HepG2 (cell line): ENCODE measurements at regions not wholly inside any gene's neighbourhood (a gene's known extent, or its start where the extent isn't known, plus 50 kb on each side); places are given as distances from the start of the nearest gene placed in this dataset.
A peak's percentile ranks its signal among the peaks of the same experiment; 100 is the strongest.

Experiments
- ATAC-seq: fragments of 200-7000 bp; cut with Tn5 transposase; 3 replicates; pipeline ENCODE4 v1.9.1; 2020; ENCODE audit warnings: mild to moderate bottlenecking, moderate library complexity
- BruUV-seq: library from RNA; stranded (reverse); fragments of 400-500 nt; replicated peaks from 2 replicates; lab custom pipeline; 2021; lab: Mats Ljungman, UMichigan
- CTCF ChIA-PET: fragments of 300-600 bp; formaldehyde crosslinking; extraction: SDS; loops from one replicate; lab custom pipeline; 2021; ENCODE audit warnings: low total read pairs, inconsistent platforms, low intra/inter-chr PET ratio; lab: Yijun Ruan, JAX
- POLR2A ChIA-PET: fragments of 350-600 bp; sonication (Branson Sonifier 250); formaldehyde crosslinking; loops from one replicate; lab custom pipeline; 2020; ENCODE audit warnings: antibody characterized with exemption, inconsistent platforms; lab: Yijun Ruan, JAX
- DNase-seq: peaks from one replicate; pipeline ENCODE4 v3.0.0-alpha.2; 2015; ENCODE audit warnings: low spot score
- FAIRE-seq: peaks from 3 replicates; lab custom pipeline; 2011; peaks lifted over from hg19 to GRCh38; lab: Jason Lieb, UNC
- H2AFZ ChIP-seq: one replicate; pipeline ENCODE4 v1.6.1; 2011; ENCODE audit warnings: low read length, inconsistent platforms
- H3K27ac ChIP-seq: fragments of 300-600 bp; 3 replicates; pipeline ENCODE4 v1.8.0; 2011; ENCODE audit warnings: mixed run types, mild to moderate bottlenecking, mixed read lengths, low read length, inconsistent platforms; ENCODE audit not compliant: insufficient read depth; ENCODE audit errors: extremely low read length
- H3K27me3 ChIP-seq, 2 experiments: fragments of 200-600 bp in 1 of 2; 2 replicates in 1 of 2; 3 replicates in 1 of 2; pipeline versions ENCODE4 v1.6.0 to v1.8.0; 2011; ENCODE audit warnings: low read length in 2 of 2, mild to moderate bottlenecking in 2 of 2, moderate library complexity in 2 of 2, inconsistent platforms in 1 of 2; ENCODE audit not compliant: insufficient read depth in 2 of 2, control insufficient read depth in 1 of 2
- H3K36me3 ChIP-seq, 2 experiments: fragments of 200-600 bp in 1 of 2; replicated peaks in 1 of 2; 2 replicates in 1 of 2; 3 replicates in 1 of 2; pipeline versions ENCODE4 v1.5.1 to v1.8.0; 2011; ENCODE audit warnings: low read length in 2 of 2, inconsistent platforms in 1 of 2; ENCODE audit not compliant: insufficient read depth in 2 of 2, control insufficient read depth in 1 of 2
- H3K4me1 ChIP-seq: 2 replicates; pipeline ENCODE4 v1.5.1; 2012; ENCODE audit warnings: low read length, inconsistent platforms; ENCODE audit not compliant: insufficient read depth
- H3K4me2 ChIP-seq: 2 replicates; pipeline ENCODE4 v1.6.0; 2011; ENCODE audit warnings: low read depth, low read length, inconsistent platforms
- H3K4me3 ChIP-seq, 3 experiments: fragments of 200-600 bp in 1 of 3; sonication (generic), shearing (Covaris generic) in 1 of 3; replicated peaks in 1 of 3; 2 replicates each; pipeline ENCODE4 v1.5.1; 2011 to 2016; ENCODE audit warnings: low read length in 3 of 3, inconsistent platforms in 2 of 3, low read depth in 2 of 3, mild to moderate bottlenecking in 2 of 3, control low read depth in 1 of 3, mixed read lengths in 1 of 3; ENCODE audit not compliant: insufficient read depth in 1 of 3
- H3K79me2 ChIP-seq: one replicate; pipeline ENCODE4 v1.6.1; 2011; ENCODE audit warnings: low read length, inconsistent platforms; ENCODE audit not compliant: insufficient read depth
- H3K9ac ChIP-seq: 2 replicates; pipeline ENCODE4 v1.6.0; 2011; ENCODE audit warnings: mild to moderate bottlenecking, low read depth, low read length, inconsistent platforms; ENCODE audit not compliant: insufficient read depth
- H3K9me3 ChIP-seq: 2 replicates; pipeline ENCODE4 v1.5.1; 2012; ENCODE audit warnings: mild to moderate bottlenecking, low read length
- H4K20me1 ChIP-seq: 2 replicates; pipeline ENCODE4 v1.6.0; 2011; ENCODE audit warnings: inconsistent platforms, mild to moderate bottlenecking, low read length, moderate library complexity; ENCODE audit not compliant: insufficient read depth
- BCL6 ChIP-seq: IDR thresholded peaks from 2 replicates; pipeline ENCODE4 v1.6.1; 2016; ENCODE audit warnings: missing genetic modification reagents, missing compliant biosample characterization
- FOXA3 ChIP-seq: IDR thresholded peaks from 2 replicates; pipeline ENCODE4 v1.6.1; 2016; ENCODE audit warnings: missing genetic modification reagents, missing compliant biosample characterization
- HDAC2 ChIP-seq: sonication (generic); formaldehyde crosslinking; IDR thresholded peaks from 2 replicates; pipeline ENCODE4 v1.4.0; 2020; ENCODE audit warnings: missing genetic modification reagents
- ISL2 ChIP-seq: sonication (generic); formaldehyde crosslinking; IDR thresholded peaks from 2 replicates; pipeline ENCODE4 v1.5.0; 2020; ENCODE audit warnings: missing genetic modification reagents
- MLXIP ChIP-seq: sonication (generic); formaldehyde crosslinking; IDR thresholded peaks from 2 replicates; pipeline ENCODE4 v1.9.0; 2021; ENCODE audit warnings: missing genetic modification reagents, borderline replicate concordance
- NFKBIZ ChIP-seq: IDR thresholded peaks from 2 replicates; pipeline ENCODE4 v1.6.1; 2018; ENCODE audit warnings: missing genetic modification reagents, missing compliant biosample characterization
- NR2F1 ChIP-seq, 2 experiments: fragments of 450-650 bp in 1 of 2; formaldehyde crosslinking in 1 of 2; IDR thresholded peaks; 2 replicates each; pipeline versions ENCODE4 v1.5.0 to v1.6.1; 2016 to 2020; ENCODE audit warnings: mild to moderate bottlenecking in 1 of 2, missing compliant biosample characterization in 1 of 2, missing genetic modification reagents in 1 of 2, moderate library complexity in 1 of 2
- NRL ChIP-seq: sonication (generic); formaldehyde crosslinking; IDR thresholded peaks from 2 replicates; pipeline ENCODE4 v1.5.0; 2020; ENCODE audit warnings: missing genetic modification reagents, mild to moderate bottlenecking, moderate library complexity, borderline replicate concordance
- PPARG ChIP-seq: conservative IDR thresholded peaks from 2 replicates; pipeline ENCODE4 v1.6.1; 2016; ENCODE audit warnings: missing biosample characterization, missing genetic modification reagents
- RFXAP ChIP-seq: sonication (generic); formaldehyde crosslinking; IDR thresholded peaks from 2 replicates; pipeline ENCODE4 v1.4.0; 2020; ENCODE audit warnings: missing genetic modification reagents, borderline replicate concordance
- SOX13 ChIP-seq, 3 experiments: fragments of 450-650 bp in 1 of 3; sonication (generic) in 1 of 3; formaldehyde crosslinking in 1 of 3; IDR thresholded peaks in 2 of 3; conservative IDR thresholded peaks in 1 of 3; 2 replicates each; pipeline versions ENCODE4 v1.5.0 to v1.6.1; 2016 to 2020; ENCODE audit warnings: antibody characterized with exemption in 1 of 3, mild to moderate bottlenecking in 1 of 3, missing compliant biosample characterization in 1 of 3, missing genetic modification reagents in 1 of 3, moderate library complexity in 1 of 3
- TAF15 ChIP-seq: fragments of 200-400 bp; formaldehyde crosslinking; IDR thresholded peaks from one replicate; pipeline ENCODE4 v1.6.1; 2018; ENCODE audit warnings: mild to moderate bottlenecking, low read depth, low read length; ENCODE audit not compliant: poor library complexity, severe bottlenecking
- TCF7 ChIP-seq: sonication (generic); IDR thresholded peaks from 2 replicates; pipeline ENCODE4 v1.6.1; 2016; ENCODE audit warnings: antibody characterized with exemption, low read depth
- TCF7L2 ChIP-seq: IDR thresholded peaks from 2 replicates; pipeline ENCODE4 v1.6.1; 2011; ENCODE audit warnings: mild to moderate bottlenecking, low read depth, low read length, moderate library complexity
- TFE3 ChIP-seq: IDR thresholded peaks from 2 replicates; pipeline ENCODE4 v1.6.1; 2016
- ZNF432 ChIP-seq: sonication (generic); formaldehyde crosslinking; IDR thresholded peaks from 2 replicates; pipeline ENCODE4 v1.5.0; 2020; ENCODE audit warnings: missing genetic modification reagents, mild to moderate bottlenecking, borderline replicate concordance
- ZNF678 ChIP-seq: sonication (generic); formaldehyde crosslinking; IDR thresholded peaks from 2 replicates; pipeline ENCODE4 v1.4.0; 2020; ENCODE audit warnings: mild to moderate bottlenecking, missing genetic modification reagents
- ZSCAN9 ChIP-seq: IDR thresholded peaks from 2 replicates; pipeline ENCODE4 v1.6.1; 2016; ENCODE audit warnings: borderline replicate concordance
- WGBS: methylation state at CpG from one replicate; pipeline ENCODE4 v1.1.6; 2017; ENCODE audit warnings: low lambda C conversion rate; 5-methylcytosine and 5-hydroxymethylcytosine counted together
- in situ Hi-C: cut with HindIII; loops from 2 replicates; pipeline ENCODE4 v1.10.0; 2017; ENCODE audit warnings: low pct_unique_long_range_greater_than_20kb; ENCODE audit not compliant: extremely low pct_ligation_motif_present
- intact Hi-C: fragments of 100-400 bp; cut with micrococcal nuclease; formaldehyde crosslinking; loops from one replicate; pipeline ENCODE4 v1.10.0; 2022; ENCODE audit not compliant: unreplicated experiment

GRCh38 chr2:41828052-41828643 lies 219.7 kb upstream of the PKDCC start:
- intact Hi-C loops (no loop called here), in situ Hi-C loops (no loop called here)
- DNase-seq = peak; percentile 65
- no peak for FAIRE-seq
- ChIA-PET CTCF (no interaction called here), POLR2A (interaction anchor here (0.7 to 2.3 kb wide), 7 partner anchors 13 to 228 kb away, joined by 3 to 17 read pairs (median 4); partner anchors contain the start of gene PKDCC)
- Histone ChIP-seq H3K27me3 (peaks cover 0 to 64% of the 10 kb centered on the region in 2 experiments; a peak in 4 of 5 replicates), H3K4me3 (peak overlapping the region in 1 of 3 experiments; percentile 12; a peak in 2 of 6 replicates), H3K36me3 (no peaks in the 10 kb centered on the region), H3K9ac (no peak overlapping the region), H3K4me2 (peak overlapping the region; percentile 46), H4K20me1 (no peaks in the 10 kb centered on the region), H3K4me1 (peaks cover 29% of the 10 kb centered on the region), H3K9me3 (no peaks in the 10 kb centered on the region), H2AFZ (no peak overlapping the region), H3K79me2 (no peaks in the 10 kb centered on the region), H3K27ac (no peak overlapping the region)
- peak; percentile 76 for ATAC-seq
- 5% methylated on average over 1 of the region's 1 CpG for WGBS
- BruUV-seq = no TSS peak
- no peak for TF ChIP-seq NRL (CRISPR knock-in tag)
- TF ChIP-seq TAF15 = no peak
- no peak for TF ChIP-seq ZSCAN9
- TF ChIP-seq NFKBIZ (CRISPR knock-in tag) = no peak
- peak; percentile 4; the same call in 1 of the 2 replicates for TF ChIP-seq MLXIP (CRISPR knock-in tag)
- peak in 1 of 2 experiments; percentile 43; a peak in 1 of 4 replicates for TF ChIP-seq NR2F1 (CRISPR knock-in tag; IDR thresholded peaks at IDR 0.05)
- TF ChIP-seq ISL2 (CRISPR knock-in tag) = peak; percentile 86; the same call in 1 of the 2 replicates
- TF ChIP-seq TCF7 = peak; percentile 61
- TF ChIP-seq FOXA3 (CRISPR knock-in tag) = peak; percentile 82
- peak; percentile 62 for TF ChIP-seq TCF7L2
- TF ChIP-seq RFXAP (CRISPR knock-in tag) = no peak
- no peak for TF ChIP-seq ZNF432
- peak; percentile 42; the same call in 1 of the 2 replicates for TF ChIP-seq TFE3 (CRISPR knock-in tag)
- TF ChIP-seq ZNF678 (CRISPR knock-in tag) = no peak
- peak; percentile 52 for TF ChIP-seq BCL6
- TF ChIP-seq SOX13 (IDR thresholded peaks at IDR 0.05) = no peak
- peak in 1 of 2 experiments; percentile 62; a peak in 2 of 4 replicates for TF ChIP-seq SOX13 (CRISPR knock-in tag; conservative IDR thresholded peaks at IDR 0.05 in 1 of 2, IDR thresholded peaks at IDR 0.05 in 1 of 2)
- TF ChIP-seq PPARG (CRISPR knock-in tag) = peak; percentile 70
- TF ChIP-seq HDAC2 (CRISPR knock-in tag) = peak; percentile 67
